DOHH2 (cell line): ENCODE measurements at regions not wholly inside any gene's neighbourhood (a gene's known extent, or its start where the extent isn't known, plus 50 kb on each side); places are given as distances from the start of the nearest gene placed in this dataset.

Experiments used
- H3F3A ChIP-seq: fragments of 200-600 bp; sonication (generic), shearing (Covaris generic); 2 replicates; pipeline ENCODE4 v1.6.0; 2016; ENCODE audit warnings: antibody characterized with exemption, mild to moderate bottlenecking; ENCODE audit not compliant: control insufficient read depth, insufficient read depth
- H3K27ac ChIP-seq: fragments of 200-600 bp; sonication (generic); 2 replicates; pipeline ENCODE4 v1.5.1; 2014; ENCODE audit warnings: low read depth, mild to moderate bottlenecking, low read length, moderate library complexity
- H3K27me3 ChIP-seq: fragments of 200-600 bp; sonication (generic); 2 replicates; pipeline ENCODE4 v1.6.1; 2014; ENCODE audit warnings: mild to moderate bottlenecking, low read length, mixed read lengths; ENCODE audit not compliant: control insufficient read depth
- H3K36me3 ChIP-seq: fragments of 200-600 bp; sonication (generic); 2 replicates; pipeline ENCODE4 v1.6.1; 2014; ENCODE audit warnings: mild to moderate bottlenecking, low read length, moderate library complexity, mixed read lengths; ENCODE audit not compliant: control insufficient read depth
- H3K4me1 ChIP-seq: fragments of 200-600 bp; sonication (generic); 2 replicates; pipeline ENCODE4 v1.6.1; 2014; ENCODE audit warnings: mild to moderate bottlenecking, low read length, mixed read lengths; ENCODE audit not compliant: control insufficient read depth
- H3K4me2 ChIP-seq: fragments of 200-600 bp; sonication (generic); 2 replicates; pipeline ENCODE4 v1.6.0; 2014; ENCODE audit warnings: mild to moderate bottlenecking, low read length, moderate library complexity
- H3K4me3 ChIP-seq: fragments of 200-600 bp; sonication (generic); 2 replicates; pipeline ENCODE4 v1.5.1; 2014; ENCODE audit warnings: mild to moderate bottlenecking, low read length, mixed read lengths
- H3K79me2 ChIP-seq: fragments of 200-600 bp; sonication (generic); 2 replicates; pipeline ENCODE4 v1.6.1; 2014; ENCODE audit warnings: mild to moderate bottlenecking, low read length, mixed read lengths; ENCODE audit not compliant: control insufficient read depth
- H3K9me2 ChIP-seq: fragments of 200-600 bp; sonication (generic); replicated peaks from 2 replicates; pipeline ENCODE4 v1.6.1; 2014; ENCODE audit warnings: mild to moderate bottlenecking, low read length, mixed read lengths; ENCODE audit not compliant: control insufficient read depth
- H3K9me3 ChIP-seq: fragments of 200-600 bp; sonication (generic); 2 replicates; pipeline ENCODE4 v1.6.1; 2014; ENCODE audit warnings: antibody characterized with exemption, low read length, mixed read lengths; ENCODE audit not compliant: control insufficient read depth, insufficient read depth
- H4K20me1 ChIP-seq: fragments of 200-600 bp; sonication (generic); 2 replicates; pipeline ENCODE4 v1.6.0; 2014; ENCODE audit warnings: low read depth, mild to moderate bottlenecking, antibody characterized with exemption, low read length, moderate library complexity; ENCODE audit not compliant: control insufficient read depth, insufficient read depth
- EZH2phosphoT487 ChIP-seq: fragments of 200-600 bp; sonication (generic); IDR thresholded peaks from 2 replicates; pipeline ENCODE4 v1.6.1; 2017; ENCODE audit warnings: borderline replicate concordance, mild to moderate bottlenecking, antibody characterized with exemption, low read length, moderate library complexity, mixed read lengths
- TF ChIP-seq, protein P1 (sequence below): fragments of 200-600 bp; sonication (generic); IDR thresholded peaks from one replicate; pipeline ENCODE4 v1.5.1; 2014; ENCODE audit warnings: antibody characterized with exemption, mild to moderate bottlenecking, low read depth, low read length; ENCODE audit not compliant: poor library complexity, severe bottlenecking

DNA sequence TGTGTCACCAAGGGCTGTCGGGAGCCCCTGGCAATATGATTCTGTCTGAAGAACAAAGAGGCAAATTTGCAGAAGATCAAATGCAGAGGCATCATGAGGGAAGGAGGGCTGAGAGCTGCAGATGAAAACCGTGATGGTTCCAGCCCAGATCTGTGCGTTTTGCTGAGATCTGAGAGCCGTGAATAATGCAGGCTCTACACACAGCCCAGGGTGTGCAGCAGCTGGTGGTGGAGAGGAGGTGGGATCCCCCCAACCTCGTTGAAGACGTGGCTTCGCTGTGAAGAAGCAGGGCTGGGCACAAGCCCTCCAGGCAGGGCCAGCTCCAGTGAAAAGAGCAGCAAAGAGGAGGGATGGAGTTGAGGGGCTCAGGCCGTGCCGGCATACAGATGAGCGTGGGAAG is 75.5 kb downstream of the TSPAN17 start:
- H3K27me3 ChIP-seq, result peaks cover 18% of the 10 kb centered on the region
- TF ChIP-seq, protein P1, sequence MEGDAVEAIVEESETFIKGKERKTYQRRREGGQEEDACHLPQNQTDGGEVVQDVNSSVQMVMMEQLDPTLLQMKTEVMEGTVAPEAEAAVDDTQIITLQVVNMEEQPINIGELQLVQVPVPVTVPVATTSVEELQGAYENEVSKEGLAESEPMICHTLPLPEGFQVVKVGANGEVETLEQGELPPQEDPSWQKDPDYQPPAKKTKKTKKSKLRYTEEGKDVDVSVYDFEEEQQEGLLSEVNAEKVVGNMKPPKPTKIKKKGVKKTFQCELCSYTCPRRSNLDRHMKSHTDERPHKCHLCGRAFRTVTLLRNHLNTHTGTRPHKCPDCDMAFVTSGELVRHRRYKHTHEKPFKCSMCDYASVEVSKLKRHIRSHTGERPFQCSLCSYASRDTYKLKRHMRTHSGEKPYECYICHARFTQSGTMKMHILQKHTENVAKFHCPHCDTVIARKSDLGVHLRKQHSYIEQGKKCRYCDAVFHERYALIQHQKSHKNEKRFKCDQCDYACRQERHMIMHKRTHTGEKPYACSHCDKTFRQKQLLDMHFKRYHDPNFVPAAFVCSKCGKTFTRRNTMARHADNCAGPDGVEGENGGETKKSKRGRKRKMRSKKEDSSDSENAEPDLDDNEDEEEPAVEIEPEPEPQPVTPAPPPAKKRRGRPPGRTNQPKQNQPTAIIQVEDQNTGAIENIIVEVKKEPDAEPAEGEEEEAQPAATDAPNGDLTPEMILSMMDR, result no peak
- TF ChIP-seq EZH2phosphoT487, result no peak
- no peaks in the 10 kb centered on the region for H3K79me2 ChIP-seq
- no peaks in the 10 kb centered on the region for H3F3A ChIP-seq
- no peak overlapping the region for H3K4me2 ChIP-seq
- H3K4me3 ChIP-seq, result no peak overlapping the region
- H4K20me1 ChIP-seq, result no peaks in the 10 kb centered on the region
- H3K36me3 ChIP-seq, result no peaks in the 10 kb centered on the region
- no peaks in the 10 kb centered on the region for H3K9me3 ChIP-seq
- H3K4me1 ChIP-seq, result no peaks in the 10 kb centered on the region
- H3K27ac ChIP-seq, result no peak overlapping the region
- no peaks in the 10 kb centered on the region for H3K9me2 ChIP-seq

DNA sequence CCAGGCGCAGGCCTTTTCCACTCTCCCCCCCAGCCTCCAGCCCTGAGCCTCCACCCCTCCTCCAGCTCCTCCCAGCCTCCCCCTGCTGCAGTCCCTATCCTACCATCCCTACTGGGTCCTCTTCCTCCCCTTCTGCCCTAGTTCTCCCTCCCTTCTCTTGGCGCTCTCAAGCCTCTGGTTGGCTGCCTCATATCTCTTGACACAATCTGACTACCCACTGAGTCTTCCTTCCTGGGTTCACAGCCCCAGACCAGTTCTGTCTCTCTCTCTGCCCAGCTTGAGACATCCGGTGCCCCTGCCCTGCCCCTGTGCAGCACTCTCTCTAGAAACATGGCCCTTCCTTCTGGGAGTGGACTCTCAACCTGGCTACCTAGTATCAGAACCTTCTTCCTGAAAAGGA is 76.2 kb downstream of the TSPAN17 start:
- Histone ChIP-seq H3K4me1 (no peaks in the 10 kb centered on the region), H3K4me3 (no peak overlapping the region), H3K9me3 (no peaks in the 10 kb centered on the region), H3K4me2 (no peak overlapping the region), H3K36me3 (no peaks in the 10 kb centered on the region), H3K27ac (no peak overlapping the region), H4K20me1 (no peaks in the 10 kb centered on the region), H3K79me2 (no peaks in the 10 kb centered on the region), H3K27me3 (peaks cover 18% of the 10 kb centered on the region), H3K9me2 (no peaks in the 10 kb centered on the region), H3F3A (no peaks in the 10 kb centered on the region)
- TF ChIP-seq, protein P1, result no peak
- TF ChIP-seq EZH2phosphoT487, result no peak

DNA sequence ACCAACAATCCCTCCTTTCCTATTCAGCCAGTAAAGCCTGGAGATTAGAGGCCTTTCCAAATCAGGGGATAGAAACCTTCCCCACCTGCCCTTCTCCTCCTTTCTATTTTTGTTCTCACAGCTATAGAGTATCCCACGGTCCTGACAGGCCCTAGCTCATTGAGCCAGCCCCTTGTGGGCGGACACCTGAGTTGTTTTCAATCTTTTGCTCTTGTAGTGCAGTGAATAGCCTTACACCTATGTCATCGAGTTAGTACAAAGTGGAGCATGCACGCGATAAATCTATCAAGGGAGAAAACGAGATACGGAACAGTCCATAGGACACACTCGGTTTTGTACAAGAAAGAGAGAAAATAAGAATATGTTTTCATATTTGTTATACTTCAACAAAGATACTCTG is 77.2 kb downstream of the TSPAN17 start:
- Histone ChIP-seq H3F3A (no peaks in the 10 kb centered on the region), H3K27me3 (peaks cover 13% of the 10 kb centered on the region), H3K36me3 (no peaks in the 10 kb centered on the region), H3K9me2 (no peaks in the 10 kb centered on the region), H4K20me1 (no peaks in the 10 kb centered on the region), H3K4me1 (no peaks in the 10 kb centered on the region), H3K27ac (no peak overlapping the region), H3K9me3 (no peaks in the 10 kb centered on the region), H3K4me3 (no peak overlapping the region), H3K4me2 (no peak overlapping the region), H3K79me2 (no peaks in the 10 kb centered on the region)
- TF ChIP-seq, protein P1, result no peak
- no peak for TF ChIP-seq EZH2phosphoT487
